Amygdala (tissue), 56 donors: ENCODE measurements at regions not wholly inside any gene's neighbourhood (a gene's known extent, or its start where the extent isn't known, plus 50 kb on each side); places are given as distances from the start of the nearest gene placed in this dataset.

ENCODE experiments used
- DNase-seq, 56 donors: peaks; one replicate each; lab custom pipeline; 2025; lab: John Stamatoyannopoulos, UW

DNA sequence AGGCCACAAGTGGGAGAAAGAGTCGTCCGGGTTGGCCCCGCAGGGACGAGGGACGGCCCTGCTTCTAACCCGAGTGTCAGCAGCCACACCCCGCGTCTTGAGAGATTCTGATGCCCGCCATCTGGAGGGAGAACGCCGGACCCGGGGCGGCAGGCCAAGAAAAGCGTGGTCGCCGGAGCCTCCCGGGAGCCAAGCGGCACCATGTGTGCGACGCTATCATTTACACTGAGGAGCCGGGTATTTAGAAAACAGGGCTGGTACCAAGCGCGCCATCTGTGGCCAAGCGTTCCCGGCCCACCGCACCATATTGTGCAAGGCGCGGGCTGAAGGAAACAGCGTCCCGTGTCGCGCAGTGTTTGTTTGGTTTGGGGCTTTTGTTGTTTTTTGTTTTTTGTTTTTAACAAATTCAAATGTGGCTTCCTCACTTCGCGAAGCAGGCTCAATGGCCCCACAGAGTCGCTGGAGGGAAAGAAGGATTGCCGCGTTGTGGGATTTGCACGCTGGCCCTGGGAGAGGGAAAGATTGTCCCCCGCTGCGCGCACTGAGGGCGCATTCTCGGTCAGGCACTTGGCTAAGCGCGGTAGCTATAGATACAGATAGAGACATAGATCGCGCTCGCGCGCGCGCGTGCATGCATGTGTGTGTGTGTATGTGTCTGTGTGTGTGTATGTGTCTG lies 153.8 kb downstream of the BCL11B start:
- peak in 8 of 56 donors; percentile 11 to 35 (median 28) for DNase-seq

DNA sequence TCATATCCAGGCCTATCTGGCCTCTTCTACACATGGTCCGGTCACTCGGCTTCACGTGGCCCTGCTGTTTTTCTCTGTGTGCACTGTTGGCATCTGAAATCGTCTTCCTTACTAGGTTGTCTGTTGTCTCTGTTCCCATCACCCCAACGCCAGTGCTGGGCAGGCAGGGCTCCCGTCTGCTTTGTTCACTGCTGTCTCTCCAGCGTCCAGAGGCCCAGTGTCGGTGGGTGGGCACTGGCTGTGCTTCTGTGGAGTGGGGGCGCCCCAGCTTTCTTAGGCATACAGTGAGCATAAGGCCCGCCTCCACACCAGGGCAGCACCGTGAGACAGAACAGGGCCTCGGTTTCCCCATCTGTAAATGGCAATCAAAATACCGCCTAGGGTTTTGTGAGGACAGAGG lies 153.1 kb downstream of the BCL11B start:
- DNase-seq, result no peak
